Dedifferentiated amniotic fluid mesenchymal stem cell (primary cell): ENCODE measurements at regions not wholly inside any gene's neighbourhood (a gene's known extent, or its start where the extent isn't known, plus 50 kb on each side); places are given as distances from the start of the nearest gene placed in this dataset.
A peak's percentile ranks its signal among the peaks of the same experiment; 100 is the strongest.
"Not testable (repeated sequence)": the region's sequence is repeated elsewhere in the genome, so short reads cannot be mapped to it uniquely, and the experiment has no call there.

Experiments used
- DNase-seq: peaks from one replicate; pipeline ENCODE4 v3.0.0-alpha.2; 2016; ENCODE audit errors: extremely low spot score

DNA sequence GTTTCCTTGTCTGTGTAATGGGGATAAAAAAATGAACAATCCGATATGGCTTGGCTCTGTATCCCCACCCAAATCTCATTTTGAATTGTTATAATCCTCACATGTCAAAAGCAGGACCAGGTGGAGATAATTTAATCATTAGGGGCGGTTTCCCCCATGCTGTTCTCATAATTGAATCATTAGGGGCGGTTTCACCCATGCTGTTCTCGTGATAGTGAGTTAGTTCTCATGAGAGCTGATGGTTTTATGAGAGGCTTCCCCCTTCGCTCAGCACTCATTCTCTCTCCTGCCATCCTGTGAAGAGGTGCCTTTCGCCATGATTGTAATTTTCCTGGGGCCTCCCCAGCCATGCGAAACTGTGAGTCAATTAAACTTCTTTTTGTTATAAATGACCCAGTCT lies 633.5 kb downstream of the RAPGEF2 start:
- DNase-seq: no peak

- no peak for DNase-seq
Observed at GRCh38 chr4:159743971-159744370, 641.1 kb downstream of the RAPGEF2 start.

GRCh38 chr4:159747983-159748382 lies 645.1 kb downstream of the RAPGEF2 start:
- DNase-seq: no peak

DNA sequence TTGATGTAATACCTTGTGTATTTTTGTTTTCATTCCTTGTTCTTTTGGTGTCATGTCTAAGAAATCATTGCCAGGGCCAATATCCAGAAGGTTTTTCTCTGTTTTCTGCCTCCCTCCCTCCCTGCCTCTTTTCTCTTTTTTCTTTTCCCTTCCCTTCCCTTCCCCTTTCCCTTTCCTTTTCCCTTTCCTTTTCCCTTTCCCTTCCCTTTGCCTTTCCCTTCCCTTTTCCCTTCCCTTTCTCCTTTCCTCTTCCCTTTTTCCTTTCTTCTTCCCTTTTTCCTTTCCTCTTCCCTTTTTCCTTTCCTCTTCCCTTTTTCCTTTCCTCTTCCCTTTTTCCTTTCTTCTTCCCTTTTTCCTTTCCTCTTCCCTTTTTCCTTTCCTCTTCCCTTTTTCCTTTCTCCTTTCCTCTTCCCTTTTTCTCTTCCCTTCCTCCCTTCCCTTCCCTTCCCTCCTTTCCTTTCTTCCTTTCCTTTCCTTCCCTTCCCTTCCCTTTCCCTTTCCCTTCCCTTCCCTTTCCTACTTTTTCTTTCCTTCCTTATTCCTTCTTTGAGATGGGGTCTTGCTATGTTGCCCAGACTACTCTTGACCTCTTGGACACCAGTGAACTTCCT lies 646.1 kb downstream of the RAPGEF2 start:
- no peak for DNase-seq

GRCh38 chr4:159757499-159757898 lies 654.6 kb downstream of the RAPGEF2 start:
- no peak for DNase-seq

GRCh38 chr4:159758061-159758460 lies 655.2 kb downstream of the RAPGEF2 start:
- DNase-seq: no peak

GRCh38 chr4:159762672-159763071 lies 659.8 kb downstream of the RAPGEF2 start:
- DNase-seq: no peak

- DNase-seq: peak; percentile 45
Observed at GRCh38 chr4:159764343-159764952, 661.6 kb downstream of the RAPGEF2 start.

GRCh38 chr4:159765382-159765781 lies 662.5 kb downstream of the RAPGEF2 start:
- no peak for DNase-seq

GRCh38 chr4:159766241-159766640 lies 663.4 kb downstream of the RAPGEF2 start:
- DNase-seq: no peak

- DNase-seq: no peak
Observed at GRCh38 chr4:159767406-159767805, 664.5 kb downstream of the RAPGEF2 start.

DNA sequence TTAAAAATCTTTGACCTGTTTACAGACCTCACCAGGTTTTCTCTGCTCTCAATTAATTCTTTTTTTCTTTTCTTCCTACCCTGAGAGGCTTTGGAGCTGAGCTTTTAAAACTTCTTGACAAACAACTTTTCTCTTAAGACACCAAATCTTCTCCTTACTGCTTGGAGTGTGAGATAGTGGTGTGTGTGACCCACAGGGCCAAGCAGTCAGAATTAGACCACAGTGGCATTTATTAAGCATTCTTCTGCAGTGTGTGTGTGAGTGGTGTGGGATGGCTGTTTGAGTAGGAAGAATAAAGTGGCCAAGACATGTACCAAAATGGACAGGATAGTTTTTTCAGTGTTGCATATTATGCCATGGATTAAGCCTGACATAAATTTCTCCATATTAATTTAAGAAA lies 665.1 kb downstream of the RAPGEF2 start:
- no peak for DNase-seq

DNA sequence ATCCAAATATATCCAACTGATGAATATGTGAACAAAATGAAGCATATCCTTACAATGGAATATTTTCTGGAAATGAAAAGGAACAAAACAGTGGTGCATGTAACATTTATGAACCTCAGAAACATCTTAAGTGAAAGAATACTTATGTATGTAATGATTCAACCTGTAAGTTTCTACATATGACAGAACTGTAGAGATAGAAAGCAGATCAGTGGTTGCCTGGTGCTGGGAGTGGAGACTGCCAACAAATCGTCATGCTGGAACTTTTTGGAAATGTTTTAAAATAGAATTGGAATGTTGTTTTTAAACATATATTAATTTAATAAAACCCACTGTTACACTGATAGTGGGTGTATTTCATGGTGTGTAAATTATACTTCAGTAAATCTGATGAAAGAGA lies 667.5 kb downstream of the RAPGEF2 start:
- DNase-seq: no peak

DNA sequence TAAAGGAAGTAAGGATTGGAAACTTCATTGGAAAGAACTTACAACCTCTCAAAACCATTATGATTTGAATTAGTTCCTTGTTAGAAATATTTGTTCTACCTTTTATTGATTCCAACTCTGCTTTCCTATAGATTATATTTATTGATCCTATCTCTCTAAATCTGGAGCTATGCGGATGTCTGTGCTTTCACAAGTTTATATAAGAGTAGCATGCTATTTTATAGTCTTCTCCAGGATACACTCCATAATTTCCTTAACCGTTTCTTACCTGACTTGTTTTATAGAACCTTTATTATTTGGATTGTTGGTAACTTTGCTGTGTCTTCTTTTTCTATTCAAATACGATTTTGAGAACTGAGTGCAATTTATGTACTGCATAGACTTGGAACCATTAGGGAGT lies 668.1 kb downstream of the RAPGEF2 start:
- DNase-seq: no peak

DNA sequence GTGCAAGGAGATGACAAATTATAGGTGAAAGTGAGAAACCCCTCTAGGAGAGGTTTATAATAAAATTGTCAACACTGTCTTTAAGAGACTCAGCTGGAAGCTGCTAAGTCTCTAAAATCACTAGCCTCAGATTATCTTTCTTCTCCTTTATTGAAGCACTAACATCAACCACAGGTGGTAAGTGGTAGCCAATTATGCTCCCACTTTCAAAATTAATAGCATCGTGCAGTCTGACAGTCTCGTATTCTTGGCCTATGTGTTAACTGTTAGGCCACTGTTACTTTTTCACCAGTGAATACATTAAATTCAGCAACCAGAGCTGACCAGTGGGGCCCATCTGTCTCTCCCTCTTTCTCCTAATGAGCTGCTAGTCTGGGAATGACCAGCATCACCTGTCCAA lies 674.1 kb downstream of the RAPGEF2 start:
- DNase-seq: no peak

GRCh38 chr4:159777689-159778088 lies 674.8 kb downstream of the RAPGEF2 start:
- no peak for DNase-seq

- no peak for DNase-seq
Observed at GRCh38 chr4:159778298-159778697, 675.4 kb downstream of the RAPGEF2 start.

DNA sequence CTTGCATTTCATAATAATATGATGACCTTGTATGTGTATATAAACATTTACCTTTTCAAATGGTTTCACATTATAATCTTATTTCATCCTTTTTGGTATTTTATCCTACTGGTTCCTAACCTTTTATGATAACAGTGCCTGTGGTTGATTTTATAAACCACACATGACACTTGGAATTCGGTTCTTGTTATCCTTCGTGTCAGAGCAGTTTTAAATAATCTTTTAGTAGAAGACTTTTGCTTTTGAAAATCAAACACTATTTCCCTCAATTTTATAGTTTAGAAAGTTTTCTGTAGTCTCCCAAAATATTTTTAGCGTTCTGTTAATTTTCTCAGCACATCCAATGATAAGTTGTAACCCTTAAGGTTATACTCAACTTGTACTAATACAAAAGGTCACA lies 676.8 kb downstream of the RAPGEF2 start:
- DNase-seq: no peak

GRCh38 chr4:159780196-159780922 lies 677.5 kb downstream of the RAPGEF2 start:
- DNase-seq: no peak

- no peak for DNase-seq
Observed at GRCh38 chr4:159787901-159788300, 685.0 kb downstream of the RAPGEF2 start.

- no peak for DNase-seq
Observed at GRCh38 chr4:159791334-159791733, 688.5 kb downstream of the RAPGEF2 start.

GRCh38 chr4:159804592-159804991 lies 701.7 kb downstream of the RAPGEF2 start:
- not testable (repeated sequence) for DNase-seq

GRCh38 chr4:159823743-159824142 lies 720.9 kb downstream of the RAPGEF2 start:
- DNase-seq: no peak
